Kidney (tissue), 13 donors: ENCODE measurements at regions not wholly inside any gene's neighbourhood (a gene's known extent, or its start where the extent isn't known, plus 50 kb on each side); places are given as distances from the start of the nearest gene placed in this dataset.

Source experiments
- DNase-seq, 5 donors: peaks; one replicate each; pipeline ENCODE4 v3.0.0-alpha.2; 2013 to 2020
- FAIRE-seq: peaks from 2 replicates; lab custom pipeline; 2012; peaks lifted over from hg19 to GRCh38; lab: Jason Lieb, UNC
- H3K27ac ChIP-seq, 2 donors: one replicate each; pipeline ENCODE4 v1.7.0; 2013; ENCODE audit warnings: low read depth in 2 of 2, low read length in 2 of 2, inconsistent platforms in 1 of 2
- H3K27me3 ChIP-seq: one replicate; pipeline ENCODE4 v1.7.1; 2013; ENCODE audit warnings: low read length, inconsistent platforms; ENCODE audit not compliant: control insufficient read depth, insufficient read depth
- H3K36me3 ChIP-seq, 3 donors: one replicate each; pipeline versions ENCODE4 v1.7.0 to v1.7.1; 2013; ENCODE audit warnings: low read length in 3 of 3, control low read depth in 1 of 3, inconsistent platforms in 1 of 3; ENCODE audit not compliant: insufficient read depth in 3 of 3, control insufficient read depth in 2 of 3
- H3K4me1 ChIP-seq, 3 donors: one replicate each; pipeline versions ENCODE4 v1.7.0 to v1.7.1; 2013; ENCODE audit warnings: low read length in 3 of 3, inconsistent platforms in 1 of 3, low read depth in 1 of 3; ENCODE audit not compliant: control insufficient read depth in 2 of 3, insufficient read depth in 2 of 3
- H3K4me3 ChIP-seq, 3 donors: one replicate each; pipeline versions ENCODE4 v1.7.0 to v1.8.1; 2013; ENCODE audit warnings: low read length in 3 of 3, control low read depth in 1 of 3, inconsistent platforms in 1 of 3
- H3K9ac ChIP-seq, 3 donors: one replicate each; pipeline versions ENCODE4 v1.7.0 to v1.7.1; 2013; ENCODE audit warnings: low read length in 3 of 3, control low read depth in 1 of 3, inconsistent platforms in 1 of 3
- H3K9me3 ChIP-seq, 3 donors: one replicate each; pipeline versions ENCODE4 v1.7.0 to v1.7.1; 2013; ENCODE audit warnings: low read length in 3 of 3, control low read depth in 1 of 3, inconsistent platforms in 1 of 3; ENCODE audit not compliant: control insufficient read depth in 2 of 3, insufficient read depth in 1 of 3
- CTCF ChIP-seq: IDR thresholded peaks from 3 replicates; pipeline ENCODE4 v1.5.1; 2012; ENCODE audit warnings: mild to moderate bottlenecking, moderate library complexity, borderline replicate concordance; ENCODE audit not compliant: insufficient read depth; ENCODE audit errors: extremely low read depth
- intact Hi-C: fragments of 100-400 bp; cut with DNase I; formaldehyde crosslinking; loops from one replicate; pipeline ENCODE4 v1.11.1; 2022
- donor health status: control.
- donor health status: control.
- donor health status: control.
- donor health status: control.
- donor health status: control.
- donor health status: DM: yes; HTN: yes; CAD: no.
- donor health status: Normal renal cell carcinoma (clear cell type).

GRCh38 chr4:11546391-11547175 lies 117.9 kb upstream of the HS3ST1 start:
- intact Hi-C loops: no loop called here
- no peaks in the 10 kb centered on the region for H3K27me3 ChIP-seq
- no peak overlapping the region for H3K4me3 ChIP-seq
- no peaks in the 10 kb centered on the region for H3K4me1 ChIP-seq
- FAIRE-seq (no peak), DNase-seq (no peak)
- no peaks in the 10 kb centered on the region for H3K9me3 ChIP-seq
- no peak for TF ChIP-seq CTCF
- H3K9ac ChIP-seq: no peak overlapping the region
- no peaks in the 10 kb centered on the region for H3K36me3 ChIP-seq
- no peak overlapping the region for H3K27ac ChIP-seq

- FAIRE-seq (no peak), DNase-seq (no peak)
- no peak overlapping the region for H3K9ac ChIP-seq
- H3K9me3 ChIP-seq: no peaks in the 10 kb centered on the region
- no peaks in the 10 kb centered on the region for H3K36me3 ChIP-seq
- TF ChIP-seq CTCF: no peak
- no peak overlapping the region for H3K27ac ChIP-seq
- no peak overlapping the region for H3K4me3 ChIP-seq
- no peaks in the 10 kb centered on the region for H3K27me3 ChIP-seq
- intact Hi-C loops: no loop called here
- H3K4me1 ChIP-seq: no peaks in the 10 kb centered on the region
These were observed 117.0 kb upstream of the HS3ST1 start for GRCh38 chr4:11545651-11546050.

GRCh38 chr4:11544211-11544610 lies 115.5 kb upstream of the HS3ST1 start:
- H3K9ac ChIP-seq: no peak overlapping the region
- no peaks in the 10 kb centered on the region for H3K9me3 ChIP-seq
- no peaks in the 10 kb centered on the region for H3K36me3 ChIP-seq
- peak in 1 of 5 donors; percentile 4 for DNase-seq
- intact Hi-C loops: no loop called here
- TF ChIP-seq CTCF: no peak
- H3K27ac ChIP-seq: no peak overlapping the region
- no peak overlapping the region for H3K4me3 ChIP-seq
- no peak for FAIRE-seq
- no peaks in the 10 kb centered on the region for H3K4me1 ChIP-seq
- H3K27me3 ChIP-seq: no peaks in the 10 kb centered on the region

DNA sequence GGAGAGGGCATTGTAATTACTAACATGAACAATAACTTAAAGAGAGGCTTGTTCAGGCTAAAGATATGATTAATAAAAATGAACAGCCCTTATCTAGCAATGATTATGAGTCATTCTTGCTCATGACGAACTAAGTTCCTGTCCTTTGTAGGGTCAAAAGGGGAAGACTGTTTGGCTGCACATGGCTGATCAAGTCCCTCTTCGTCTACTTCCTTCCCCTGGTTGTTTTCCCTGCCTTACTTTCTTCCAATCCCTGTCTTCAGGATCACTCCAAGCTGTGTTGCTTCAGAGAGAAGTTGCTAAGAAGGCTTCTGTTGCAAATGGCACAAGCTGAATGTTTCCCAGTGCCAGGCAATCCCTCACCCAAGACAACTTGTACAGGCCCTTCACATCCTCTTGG lies 115.0 kb upstream of the HS3ST1 start:
- no peak for FAIRE-seq
- no peak overlapping the region for H3K9ac ChIP-seq

More for the DNA sequence above, 115.0 kb upstream of the HS3ST1 start:
- H3K4me1 ChIP-seq: no peaks in the 10 kb centered on the region
- H3K27me3 ChIP-seq: no peaks in the 10 kb centered on the region
- intact Hi-C loops: no loop called here
- no peaks in the 10 kb centered on the region for H3K9me3 ChIP-seq
- TF ChIP-seq CTCF: no peak
- no peaks in the 10 kb centered on the region for H3K36me3 ChIP-seq
- no peak overlapping the region for H3K27ac ChIP-seq
- no peak overlapping the region for H3K4me3 ChIP-seq
- DNase-seq: peak in 1 of 5 donors; percentile 18
